NOMO-1 (cell line): ENCODE measurements at regions not wholly inside any gene's neighbourhood (a gene's known extent, or its start where the extent isn't known, plus 50 kb on each side); places are given as distances from the start of the nearest gene placed in this dataset.
"Not testable (repeated sequence)": the region's sequence is repeated elsewhere in the genome, so short reads cannot be mapped to it uniquely, and the experiment has no call there.

Experiments
- DNase-seq, 2 experiments: peaks; one replicate each; lab custom pipeline; 2025; ENCODE audit not compliant: unreplicated experiment in 2 of 2; lab: John Stamatoyannopoulos, UW

- no peak for DNase-seq
Measured at GRCh38 chr3:82629937-82630336, 868.5 kb upstream of the GBE1 start.

- no peak for DNase-seq
Measured at GRCh38 chr3:82628385-82629014, 867.1 kb upstream of the GBE1 start.

- no peak for DNase-seq
Measured at GRCh38 chr3:82627733-82628132, 866.3 kb upstream of the GBE1 start.

GRCh38 chr3:82620744-82621143 is 859.3 kb upstream of the GBE1 start:
- not testable (repeated sequence) for DNase-seq

- no peak for DNase-seq
Measured at GRCh38 chr3:82618594-82618993, 857.1 kb upstream of the GBE1 start.

GRCh38 chr3:82610236-82610635 is 848.8 kb upstream of the GBE1 start:
- no peak for DNase-seq

GRCh38 chr3:82607391-82607790 is 845.9 kb upstream of the GBE1 start:
- no peak for DNase-seq

- DNase-seq, result no peak
Measured at GRCh38 chr3:82596805-82597204, 835.4 kb upstream of the GBE1 start.

GRCh38 chr3:82595530-82595929 is 834.1 kb upstream of the GBE1 start:
- no peak for DNase-seq

- DNase-seq, result no peak
Measured at GRCh38 chr3:82587174-82587573, 825.7 kb upstream of the GBE1 start.

GRCh38 chr3:82586414-82586813 is 825.0 kb upstream of the GBE1 start:
- no peak for DNase-seq

- not testable (repeated sequence) for DNase-seq
Measured at GRCh38 chr3:82586002-82586401, 824.6 kb upstream of the GBE1 start.

GRCh38 chr3:82585591-82585990 is 824.1 kb upstream of the GBE1 start:
- DNase-seq, result not testable (repeated sequence)

GRCh38 chr3:82584861-82585260 is 823.4 kb upstream of the GBE1 start:
- not testable (repeated sequence) for DNase-seq

- not testable (repeated sequence) for DNase-seq
Measured at GRCh38 chr3:82584415-82584814, 823.0 kb upstream of the GBE1 start.

- no peak for DNase-seq
Measured at GRCh38 chr3:82581350-82581749, 819.9 kb upstream of the GBE1 start.

- no peak for DNase-seq
Measured at GRCh38 chr3:82572721-82573120, 811.3 kb upstream of the GBE1 start.

GRCh38 chr3:82568776-82569338 is 807.4 kb upstream of the GBE1 start:
- no peak for DNase-seq

- no peak for DNase-seq
Measured at GRCh38 chr3:82567029-82567600, 805.7 kb upstream of the GBE1 start.

- DNase-seq, result no peak
Measured at GRCh38 chr3:82562896-82563295, 801.5 kb upstream of the GBE1 start.

- DNase-seq, result no peak
Measured at GRCh38 chr3:82561784-82562183, 800.3 kb upstream of the GBE1 start.

- no peak for DNase-seq
Measured at GRCh38 chr3:82558081-82558480, 796.6 kb upstream of the GBE1 start.
